ENCODE measurements at regions not wholly inside any gene's neighbourhood (a gene's known extent, or its start where the extent isn't known, plus 50 kb on each side); places are given as distances from the start of the nearest gene placed in this dataset.

DNA sequence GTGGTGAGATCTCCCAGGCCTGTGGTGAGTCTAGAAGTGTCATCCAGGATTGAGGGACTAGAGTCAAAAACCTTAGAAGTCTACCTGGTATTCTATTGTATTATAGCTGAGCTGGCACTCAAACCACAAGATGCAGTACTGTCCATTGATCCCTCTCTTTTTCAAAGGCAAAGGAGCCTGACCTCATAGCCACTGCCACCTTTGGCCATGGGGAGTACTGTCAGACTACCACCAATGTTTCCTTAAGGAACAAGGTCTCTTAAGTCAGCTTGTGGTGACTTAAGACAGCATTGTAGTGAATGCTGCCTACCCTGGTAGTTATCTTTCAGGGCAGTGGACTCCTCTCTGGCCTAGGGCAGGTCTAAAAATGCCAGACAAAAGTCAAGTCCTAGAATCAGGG is 878.0 kb upstream of the MDGA2 start:
- ChIA-PET POLR2A (no interaction called here), CTCF (no interaction called here)
- Histone ChIP-seq H3K27ac (ENCODE audit: low read depth in 2 of 2, low read length in 1 of 2) (no peak overlapping the region), H3K9ac (no peak overlapping the region), H3K9me2 (no peaks in the 10 kb centered on the region), H3K4me3 (ENCODE audit: low read depth in 2 of 2, low read length in 1 of 2) (no peak overlapping the region), H3K4me2 (no peak overlapping the region), H3K79me2 (ENCODE audit: insufficient read depth) (no peaks in the 10 kb centered on the region), H2AFZ (ENCODE audit: low read depth) (no peak overlapping the region), H4K20me1 (ENCODE audit: insufficient read depth) (no peaks in the 10 kb centered on the region), H3K9me3 (no peaks in the 10 kb centered on the region), H3K27me3 (ENCODE audit: insufficient read depth) (no peaks in the 10 kb centered on the region), H3K4me1 (ENCODE audit: control insufficient read depth in 1 of 2, insufficient read depth in 2 of 2, low read depth in 1 of 2, low read length in 1 of 2) (no peaks in the 10 kb centered on the region), H3F3A (replicated peaks; ENCODE audit: insufficient read depth) (no peaks in the 10 kb centered on the region), H3K36me3 (replicated peaks in 1 of 2; ENCODE audit: control insufficient read depth in 1 of 2, insufficient read depth in 2 of 2, low read length in 1 of 2) (no peaks in the 10 kb centered on the region)
- DNase-seq: no peak
- TF ChIP-seq TEAD4 (IDR thresholded peaks at IDR 0.05; ENCODE audit: borderline replicate concordance, insufficient read depth): no peak
- no peak for TF ChIP-seq TAF1 (IDR thresholded peaks at IDR 0.05; ENCODE audit: borderline replicate concordance, low read depth, low read length)
- TF ChIP-seq NRF1 (IDR thresholded peaks at IDR 0.05; ENCODE audit: low read depth, low read length): no peak
- TF ChIP-seq, protein P1, sequence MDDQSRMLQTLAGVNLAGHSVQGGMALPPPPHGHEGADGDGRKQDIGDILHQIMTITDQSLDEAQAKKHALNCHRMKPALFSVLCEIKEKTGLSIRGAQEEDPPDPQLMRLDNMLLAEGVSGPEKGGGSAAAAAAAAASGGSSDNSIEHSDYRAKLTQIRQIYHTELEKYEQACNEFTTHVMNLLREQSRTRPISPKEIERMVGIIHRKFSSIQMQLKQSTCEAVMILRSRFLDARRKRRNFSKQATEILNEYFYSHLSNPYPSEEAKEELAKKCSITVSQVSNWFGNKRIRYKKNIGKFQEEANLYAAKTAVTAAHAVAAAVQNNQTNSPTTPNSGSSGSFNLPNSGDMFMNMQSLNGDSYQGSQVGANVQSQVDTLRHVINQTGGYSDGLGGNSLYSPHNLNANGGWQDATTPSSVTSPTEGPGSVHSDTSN (IDR thresholded peaks at IDR 0.05): no peak
- no peak for TF ChIP-seq IRF3 (IDR thresholded peaks at IDR 0.05; ENCODE audit: low read depth, low read length)
- TF ChIP-seq SIN3A (IDR thresholded peaks at IDR 0.05; ENCODE audit: borderline replicate concordance, low read depth, low read length): no peak
- no peak for TF ChIP-seq CHD2 (IDR thresholded peaks at IDR 0.05; ENCODE audit: low read length, partially characterized antibody)
- no peak for TF ChIP-seq RAD21 (IDR thresholded peaks at IDR 0.05; ENCODE audit: low read length)
- no peak for TF ChIP-seq FOXJ3 (CRISPR knock-in tag; IDR thresholded peaks at IDR 0.05)
- no peak for TF ChIP-seq ELF1 (IDR thresholded peaks at IDR 0.05)

- H3K79me2 ChIP-seq (ENCODE audit: insufficient read depth): no peaks in the 10 kb centered on the region
- H3K9ac ChIP-seq: no peak overlapping the region
- H3F3A ChIP-seq (replicated peaks; ENCODE audit: insufficient read depth): no peaks in the 10 kb centered on the region
- H3K27ac ChIP-seq (ENCODE audit: low read depth in 2 of 2, low read length in 1 of 2): no peak overlapping the region
- H3K4me2 ChIP-seq: no peak overlapping the region
- WGBS (ENCODE audit: low lambda C conversion rate): 32% methylated on average over 4 of the region's 4 CpGs
- H3K27me3 ChIP-seq (ENCODE audit: insufficient read depth): no peaks in the 10 kb centered on the region
- DNase-seq: no peak
- H3K36me3 ChIP-seq (replicated peaks in 1 of 2; ENCODE audit: control insufficient read depth in 1 of 2, insufficient read depth in 2 of 2, low read length in 1 of 2): no peaks in the 10 kb centered on the region
- no peak overlapping the region for H2AFZ ChIP-seq (ENCODE audit: low read depth)
- POLR2A ChIA-PET: no interaction called here
- H3K4me1 ChIP-seq (ENCODE audit: control insufficient read depth in 1 of 2, insufficient read depth in 2 of 2, low read depth in 1 of 2, low read length in 1 of 2): no peaks in the 10 kb centered on the region
- CTCF ChIA-PET: no interaction called here
- H3K9me3 ChIP-seq: no peaks in the 10 kb centered on the region
- no peak for TF ChIP-seq SMC3 (IDR thresholded peaks at IDR 0.05; ENCODE audit: low read depth, low read length)
- no peaks in the 10 kb centered on the region for H3K9me2 ChIP-seq
- no peak overlapping the region for H3K4me3 ChIP-seq (ENCODE audit: low read depth in 2 of 2, low read length in 1 of 2)
- no peaks in the 10 kb centered on the region for H4K20me1 ChIP-seq (ENCODE audit: insufficient read depth)
Measured at GRCh38 chr14:48546996-48547395, 871.6 kb upstream of the MDGA2 start.

GRCh38 chr14:48537600-48537999 is 862.2 kb upstream of the MDGA2 start:
- no peak overlapping the region for H3K27ac ChIP-seq (ENCODE audit: low read depth in 2 of 2, low read length in 1 of 2)
- no peak overlapping the region for H2AFZ ChIP-seq (ENCODE audit: low read depth)
- no peaks in the 10 kb centered on the region for H3K9me2 ChIP-seq
- H3K4me2 ChIP-seq: no peak overlapping the region
- H3K27me3 ChIP-seq (ENCODE audit: insufficient read depth): no peaks in the 10 kb centered on the region
- TF ChIP-seq TCF12 (IDR thresholded peaks at IDR 0.05) (no peak), TEAD4 (IDR thresholded peaks at IDR 0.05; ENCODE audit: borderline replicate concordance, insufficient read depth) (no peak), RFX5 (IDR thresholded peaks at IDR 0.05; ENCODE audit: low read length) (no peak), GABPA (IDR thresholded peaks at IDR 0.05; ENCODE audit: low read depth) (no peak), YY1 (IDR thresholded peaks at IDR 0.05; ENCODE audit: low read depth) (no peak), SMC3 (IDR thresholded peaks at IDR 0.05; ENCODE audit: low read depth, low read length) (no peak), MXI1 (IDR thresholded peaks at IDR 0.05; ENCODE audit: low read depth, low read length) (no peak), IRF3 (IDR thresholded peaks at IDR 0.05; ENCODE audit: low read depth, low read length) (no peak)
- TF ChIP-seq, protein P2, sequence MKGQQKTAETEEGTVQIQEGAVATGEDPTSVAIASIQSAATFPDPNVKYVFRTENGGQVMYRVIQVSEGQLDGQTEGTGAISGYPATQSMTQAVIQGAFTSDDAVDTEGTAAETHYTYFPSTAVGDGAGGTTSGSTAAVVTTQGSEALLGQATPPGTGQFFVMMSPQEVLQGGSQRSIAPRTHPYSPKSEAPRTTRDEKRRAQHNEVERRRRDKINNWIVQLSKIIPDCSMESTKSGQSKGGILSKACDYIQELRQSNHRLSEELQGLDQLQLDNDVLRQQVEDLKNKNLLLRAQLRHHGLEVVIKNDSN (IDR thresholded peaks at IDR 0.05; ENCODE audit: borderline replicate concordance, low read depth): no peak
- H3K4me1 ChIP-seq (ENCODE audit: control insufficient read depth in 1 of 2, insufficient read depth in 2 of 2, low read depth in 1 of 2, low read length in 1 of 2): no peaks in the 10 kb centered on the region
- no peak for DNase-seq
- CTCF ChIA-PET: no interaction called here
- H4K20me1 ChIP-seq (ENCODE audit: insufficient read depth): no peaks in the 10 kb centered on the region
- no peak overlapping the region for H3K4me3 ChIP-seq (ENCODE audit: low read depth in 2 of 2, low read length in 1 of 2)
- POLR2A ChIA-PET: no interaction called here
- no peaks in the 10 kb centered on the region for H3K36me3 ChIP-seq (replicated peaks in 1 of 2; ENCODE audit: control insufficient read depth in 1 of 2, insufficient read depth in 2 of 2, low read length in 1 of 2)
- no peaks in the 10 kb centered on the region for H3F3A ChIP-seq (replicated peaks; ENCODE audit: insufficient read depth)
- H3K79me2 ChIP-seq (ENCODE audit: insufficient read depth): no peaks in the 10 kb centered on the region
- no peak overlapping the region for H3K9ac ChIP-seq
- no peaks in the 10 kb centered on the region for H3K9me3 ChIP-seq

Measured in SK-N-SH (cell line).